GM21737 (cell line): ENCODE measurements at regions not wholly inside any gene's neighbourhood (a gene's known extent, or its start where the extent isn't known, plus 50 kb on each side); places are given as distances from the start of the nearest gene placed in this dataset.

Experiments used
- ATAC-seq: cut with Tn5 transposase; IDR thresholded peaks from one replicate; pipeline ENCODE4 v1.9.1; 2021; ENCODE audit warnings: mild to moderate bottlenecking, moderate library complexity; ENCODE audit not compliant: unreplicated experiment

DNA sequence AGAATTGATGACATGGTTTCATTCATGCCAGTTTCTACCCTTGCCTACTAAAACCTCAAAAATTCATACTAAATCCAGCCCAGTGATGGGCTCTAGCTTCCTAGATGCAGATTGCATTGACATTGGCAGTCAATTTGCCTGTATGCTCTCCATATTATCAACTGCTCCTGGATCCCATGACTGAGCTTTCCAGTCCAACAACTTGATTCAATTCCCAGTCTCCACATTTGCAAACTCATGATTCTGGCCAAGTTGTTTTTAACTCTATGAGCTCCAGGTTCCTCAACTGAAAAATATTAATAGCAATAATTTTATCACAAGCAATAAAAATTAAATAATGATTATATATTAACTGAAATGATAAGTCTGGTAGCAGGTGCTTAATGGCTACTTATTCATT lies 51.0 kb upstream of the DSC1 start:
- ATAC-seq = no peak

GRCh38 chr18:31217038-31217849 lies 54.6 kb upstream of the DSC1 start:
- no peak for ATAC-seq

GRCh38 chr18:31218671-31219383 lies 56.2 kb upstream of the DSC1 start:
- no peak for ATAC-seq

- ATAC-seq = no peak
Observed at GRCh38 chr18:31219395-31219794, 56.7 kb upstream of the DSC1 start.

- ATAC-seq = no peak
Observed at GRCh38 chr18:31223371-31223770, 60.7 kb upstream of the DSC1 start.

- ATAC-seq = no peak
Observed at GRCh38 chr18:31225668-31226067, 63.0 kb upstream of the DSC1 start.

- ATAC-seq = no peak
Observed at GRCh38 chr18:31227497-31228229, 65.0 kb upstream of the DSC1 start.

DNA sequence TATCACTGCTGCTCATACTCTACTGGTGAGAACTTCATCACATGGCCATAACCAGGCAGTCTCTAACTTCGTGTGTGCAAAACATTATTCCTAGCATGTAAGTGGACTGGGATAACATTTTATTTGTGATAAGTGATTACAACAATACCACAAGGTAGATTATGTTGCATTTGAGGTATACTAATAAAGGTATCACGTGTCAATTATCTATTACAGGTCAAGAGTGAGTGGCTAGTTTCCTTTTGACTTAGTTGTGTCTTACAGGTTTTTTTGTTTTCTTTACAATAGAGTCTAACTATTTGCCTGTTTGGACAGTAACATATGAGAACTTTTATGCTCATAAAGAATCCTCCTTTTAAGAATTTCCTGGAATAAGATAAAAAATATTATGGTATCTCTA lies 67.2 kb upstream of the DSC1 start:
- no peak for ATAC-seq

GRCh38 chr18:31230495-31230894 lies 67.8 kb upstream of the DSC1 start:
- ATAC-seq = no peak

GRCh38 chr18:31232013-31232412 lies 69.4 kb upstream of the DSC1 start:
- ATAC-seq = no peak

DNA sequence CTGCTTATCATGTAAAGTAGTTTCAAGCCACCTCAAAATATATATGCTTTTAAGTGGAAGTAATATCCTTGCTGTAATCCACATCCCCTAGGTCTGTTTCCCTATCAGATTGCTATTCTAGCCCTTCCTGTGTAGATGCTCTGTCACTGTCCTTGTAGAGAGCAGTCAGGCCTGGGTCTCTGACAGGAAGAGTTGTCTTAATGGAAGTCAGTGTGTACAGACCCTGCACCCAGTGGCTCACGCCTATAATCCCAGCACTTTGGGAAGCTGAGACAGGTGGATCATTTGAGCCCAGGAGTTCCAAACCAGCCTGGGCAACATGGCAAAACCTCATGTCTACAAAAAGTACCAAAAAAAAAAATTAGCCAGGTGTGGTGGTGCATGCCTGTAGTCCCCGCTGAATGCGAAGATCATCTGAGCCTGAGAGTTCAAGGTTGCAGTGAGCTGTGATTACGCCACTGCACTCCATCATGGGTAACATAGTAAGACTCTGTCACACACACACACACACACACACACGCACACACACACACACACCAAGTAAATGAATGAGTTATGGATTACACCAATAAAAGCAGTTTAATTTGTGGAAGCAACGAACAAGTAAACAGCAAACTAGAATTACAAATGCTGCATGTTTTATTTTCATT lies 70.2 kb upstream of the DSC1 start:
- no peak for ATAC-seq

DNA sequence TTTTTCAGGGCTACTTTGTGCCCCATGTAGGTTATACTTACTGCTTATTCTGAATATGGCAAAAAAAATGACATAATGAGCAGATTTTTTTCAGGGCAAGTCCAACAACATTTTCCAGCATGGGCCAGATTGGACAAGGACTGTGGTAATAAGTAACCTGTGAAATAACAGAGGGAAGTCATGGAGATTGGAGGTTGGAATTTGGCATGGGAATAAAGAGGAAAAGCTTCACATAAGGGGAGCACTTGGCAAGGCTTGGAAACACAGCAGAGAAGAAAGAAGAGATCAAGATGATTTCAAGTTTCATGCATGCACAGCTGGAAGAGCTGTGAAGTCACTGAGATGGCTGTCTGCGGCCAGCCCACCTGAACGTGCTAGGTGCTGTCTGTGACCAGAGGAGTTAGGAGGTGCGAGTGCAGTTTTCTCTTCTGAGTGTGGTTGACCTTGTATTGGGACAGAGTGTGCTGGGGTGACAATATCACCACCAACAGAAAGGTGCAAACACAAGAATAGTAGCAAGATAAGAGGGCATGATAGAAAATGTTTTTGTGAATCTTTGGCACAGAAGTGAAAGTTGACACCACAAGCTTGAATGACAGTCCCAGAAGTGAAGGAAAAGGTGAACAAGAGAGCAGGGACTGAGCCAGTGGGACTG lies 71.1 kb upstream of the DSC1 start:
- no peak for ATAC-seq

DNA sequence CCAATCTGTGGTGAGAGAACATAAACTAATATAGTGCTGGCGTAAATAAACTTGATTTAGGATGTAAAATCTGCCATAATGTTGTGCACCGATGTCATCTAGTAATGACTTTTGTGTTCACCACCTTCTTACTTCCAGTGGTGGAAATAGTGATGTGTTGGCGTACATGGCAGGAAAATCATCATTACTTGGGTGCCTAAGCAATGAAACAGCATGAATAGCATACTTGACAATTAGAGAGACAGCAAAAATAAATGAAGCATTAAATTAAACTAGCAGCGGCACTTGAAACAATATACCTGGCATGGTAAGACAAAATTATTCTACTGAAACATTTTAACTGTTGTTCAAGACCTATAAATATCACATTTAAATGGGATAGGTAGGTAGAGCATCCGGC lies 73.2 kb upstream of the DSC1 start:
- no peak for ATAC-seq

- ATAC-seq = no peak
Observed at GRCh38 chr18:31237142-31237541, 74.5 kb upstream of the DSC1 start.

- no peak for ATAC-seq
Observed at GRCh38 chr18:31241425-31241824, 76.5 kb upstream of the DSG1 start.

GRCh38 chr18:31241900-31242409 lies 76.0 kb upstream of the DSG1 start:
- no peak for ATAC-seq

DNA sequence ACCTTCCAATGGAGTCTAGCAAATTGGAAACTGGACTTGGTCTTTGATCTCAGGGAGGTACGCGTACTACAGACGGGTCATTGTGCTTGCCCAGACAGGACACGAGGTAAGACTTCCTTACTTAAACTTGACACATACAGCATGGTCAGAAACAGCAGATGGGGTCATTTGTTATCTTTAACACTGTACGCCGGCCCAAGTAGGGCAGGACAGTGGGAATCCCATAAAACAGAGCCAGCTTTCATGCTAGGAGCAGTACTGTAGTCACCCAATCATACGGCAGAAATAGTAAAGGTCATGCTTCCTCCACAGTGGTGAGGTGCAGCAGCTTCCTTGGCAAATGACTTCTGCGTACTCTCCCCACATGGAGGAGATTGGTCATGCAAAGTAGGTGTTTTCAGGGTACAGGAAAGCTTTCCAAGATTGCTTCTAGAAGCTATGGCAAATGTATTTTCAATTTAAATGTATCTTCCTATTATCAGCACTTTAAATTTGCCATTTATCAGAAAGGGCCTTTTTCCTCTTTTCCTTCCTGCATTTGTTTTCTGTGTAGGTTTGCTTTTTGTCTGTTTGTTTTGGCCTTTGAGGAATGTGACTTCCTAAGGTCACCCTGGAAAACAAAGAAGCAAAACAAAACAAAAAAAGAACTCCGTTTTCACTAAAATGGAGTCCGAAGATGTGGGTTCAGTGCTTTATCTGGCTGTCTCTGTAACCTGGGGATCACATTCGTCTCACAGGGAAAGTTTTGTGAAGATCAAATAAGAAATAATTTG lies 74.0 kb upstream of the DSG1 start:
- no peak for ATAC-seq

- ATAC-seq = no peak
Observed at GRCh38 chr18:31244771-31245394, 73.1 kb upstream of the DSG1 start.

DNA sequence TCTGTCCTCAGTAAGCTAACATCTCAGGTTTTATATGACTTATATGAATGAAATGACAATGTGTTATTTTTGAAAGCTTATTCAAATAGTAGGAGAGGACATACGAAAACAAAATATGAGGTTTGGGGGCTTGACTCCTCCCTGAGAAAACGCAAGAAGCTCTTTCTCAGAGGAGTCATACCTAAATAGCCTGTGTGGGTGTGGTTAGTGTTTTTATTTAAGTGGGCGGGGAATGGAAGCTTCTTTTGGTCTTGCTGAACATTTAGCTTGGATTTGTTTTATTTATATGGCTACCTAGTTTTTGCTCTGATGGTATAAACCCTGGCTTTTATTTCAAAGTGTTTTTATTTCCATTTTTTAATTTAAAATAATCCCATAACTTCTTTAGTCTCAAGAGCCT lies 72.1 kb upstream of the DSG1 start:
- no peak for ATAC-seq
